ENCODE measurements at regions not wholly inside any gene's neighbourhood (a gene's known extent, or its start where the extent isn't known, plus 50 kb on each side); places are given as distances from the start of the nearest gene placed in this dataset.

DNA sequence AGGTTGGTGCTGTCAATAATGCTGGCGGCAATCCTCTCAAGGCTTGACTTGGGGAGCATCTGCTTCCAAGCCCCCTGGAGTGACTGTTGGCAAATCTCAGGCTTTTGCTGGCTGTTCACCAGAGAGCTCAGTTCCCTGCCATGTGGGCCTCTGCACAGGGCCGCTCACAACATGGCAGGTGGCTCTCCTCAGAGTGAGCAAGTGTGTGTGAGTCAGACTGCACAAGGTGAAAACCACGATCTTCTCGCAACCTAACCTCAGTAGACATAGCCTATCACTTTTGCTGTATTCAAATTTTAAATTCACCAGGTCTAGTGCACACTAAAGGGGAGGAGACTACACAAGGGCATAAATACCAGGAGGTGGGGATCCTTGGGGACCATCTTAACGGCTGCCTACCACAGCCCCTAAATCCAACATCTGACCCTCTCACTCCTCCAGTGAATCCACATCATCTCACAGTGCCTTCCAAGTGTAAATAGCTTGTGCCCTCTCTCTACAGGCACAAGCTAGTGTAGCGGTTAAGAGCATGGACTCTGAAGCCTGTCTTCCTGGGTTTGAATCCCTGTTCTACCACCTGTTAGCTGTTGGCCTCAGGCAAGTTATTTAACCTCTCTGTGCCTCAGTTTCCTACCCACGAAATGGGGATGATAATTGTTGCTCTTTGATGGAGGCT is 187.7 kb upstream of the CXCR4 start:
- TF ChIP-seq, protein P1, sequence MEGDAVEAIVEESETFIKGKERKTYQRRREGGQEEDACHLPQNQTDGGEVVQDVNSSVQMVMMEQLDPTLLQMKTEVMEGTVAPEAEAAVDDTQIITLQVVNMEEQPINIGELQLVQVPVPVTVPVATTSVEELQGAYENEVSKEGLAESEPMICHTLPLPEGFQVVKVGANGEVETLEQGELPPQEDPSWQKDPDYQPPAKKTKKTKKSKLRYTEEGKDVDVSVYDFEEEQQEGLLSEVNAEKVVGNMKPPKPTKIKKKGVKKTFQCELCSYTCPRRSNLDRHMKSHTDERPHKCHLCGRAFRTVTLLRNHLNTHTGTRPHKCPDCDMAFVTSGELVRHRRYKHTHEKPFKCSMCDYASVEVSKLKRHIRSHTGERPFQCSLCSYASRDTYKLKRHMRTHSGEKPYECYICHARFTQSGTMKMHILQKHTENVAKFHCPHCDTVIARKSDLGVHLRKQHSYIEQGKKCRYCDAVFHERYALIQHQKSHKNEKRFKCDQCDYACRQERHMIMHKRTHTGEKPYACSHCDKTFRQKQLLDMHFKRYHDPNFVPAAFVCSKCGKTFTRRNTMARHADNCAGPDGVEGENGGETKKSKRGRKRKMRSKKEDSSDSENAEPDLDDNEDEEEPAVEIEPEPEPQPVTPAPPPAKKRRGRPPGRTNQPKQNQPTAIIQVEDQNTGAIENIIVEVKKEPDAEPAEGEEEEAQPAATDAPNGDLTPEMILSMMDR (IDR thresholded peaks at IDR 0.05 in 4 of 5, conservative IDR thresholded peaks at IDR 0.05 in 1 of 5), result no peak
- no peak for TF ChIP-seq POLR2A (IDR thresholded peaks at IDR 0.05)
